ENCODE measurements at regions not wholly inside any gene's neighbourhood (a gene's known extent, or its start where the extent isn't known, plus 50 kb on each side); places are given as distances from the start of the nearest gene placed in this dataset.

DNA sequence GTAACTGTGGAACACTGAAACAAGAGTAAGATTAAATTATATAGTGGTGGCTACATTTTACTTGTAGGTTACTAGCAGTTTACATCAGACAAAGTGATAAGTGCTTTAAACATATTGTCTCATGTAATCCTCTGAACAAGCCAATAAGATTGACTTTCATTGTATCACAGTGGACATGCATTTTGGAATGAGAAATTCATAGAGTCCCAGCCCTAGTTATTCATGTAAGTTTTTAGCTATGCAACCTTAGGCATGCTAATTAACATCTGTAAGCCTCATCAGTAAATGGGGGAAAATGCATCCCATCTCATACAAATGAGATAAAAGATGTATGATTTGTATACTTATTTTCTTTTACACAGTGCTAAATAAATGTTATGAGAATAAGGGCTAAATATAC is 1038.1 kb upstream of the ADGRL4 start:
- TF ChIP-seq, protein P1, sequence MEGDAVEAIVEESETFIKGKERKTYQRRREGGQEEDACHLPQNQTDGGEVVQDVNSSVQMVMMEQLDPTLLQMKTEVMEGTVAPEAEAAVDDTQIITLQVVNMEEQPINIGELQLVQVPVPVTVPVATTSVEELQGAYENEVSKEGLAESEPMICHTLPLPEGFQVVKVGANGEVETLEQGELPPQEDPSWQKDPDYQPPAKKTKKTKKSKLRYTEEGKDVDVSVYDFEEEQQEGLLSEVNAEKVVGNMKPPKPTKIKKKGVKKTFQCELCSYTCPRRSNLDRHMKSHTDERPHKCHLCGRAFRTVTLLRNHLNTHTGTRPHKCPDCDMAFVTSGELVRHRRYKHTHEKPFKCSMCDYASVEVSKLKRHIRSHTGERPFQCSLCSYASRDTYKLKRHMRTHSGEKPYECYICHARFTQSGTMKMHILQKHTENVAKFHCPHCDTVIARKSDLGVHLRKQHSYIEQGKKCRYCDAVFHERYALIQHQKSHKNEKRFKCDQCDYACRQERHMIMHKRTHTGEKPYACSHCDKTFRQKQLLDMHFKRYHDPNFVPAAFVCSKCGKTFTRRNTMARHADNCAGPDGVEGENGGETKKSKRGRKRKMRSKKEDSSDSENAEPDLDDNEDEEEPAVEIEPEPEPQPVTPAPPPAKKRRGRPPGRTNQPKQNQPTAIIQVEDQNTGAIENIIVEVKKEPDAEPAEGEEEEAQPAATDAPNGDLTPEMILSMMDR (IDR thresholded peaks at IDR 0.05; ENCODE audit: insufficient read depth, low read length) = no peak
- TF ChIP-seq GABPA (IDR thresholded peaks at IDR 0.05; ENCODE audit: low read depth) (no peak), POLR2AphosphoS5 (IDR thresholded peaks at IDR 0.05; ENCODE audit: low read depth) (no peak)
- TF ChIP-seq, protein P2, sequence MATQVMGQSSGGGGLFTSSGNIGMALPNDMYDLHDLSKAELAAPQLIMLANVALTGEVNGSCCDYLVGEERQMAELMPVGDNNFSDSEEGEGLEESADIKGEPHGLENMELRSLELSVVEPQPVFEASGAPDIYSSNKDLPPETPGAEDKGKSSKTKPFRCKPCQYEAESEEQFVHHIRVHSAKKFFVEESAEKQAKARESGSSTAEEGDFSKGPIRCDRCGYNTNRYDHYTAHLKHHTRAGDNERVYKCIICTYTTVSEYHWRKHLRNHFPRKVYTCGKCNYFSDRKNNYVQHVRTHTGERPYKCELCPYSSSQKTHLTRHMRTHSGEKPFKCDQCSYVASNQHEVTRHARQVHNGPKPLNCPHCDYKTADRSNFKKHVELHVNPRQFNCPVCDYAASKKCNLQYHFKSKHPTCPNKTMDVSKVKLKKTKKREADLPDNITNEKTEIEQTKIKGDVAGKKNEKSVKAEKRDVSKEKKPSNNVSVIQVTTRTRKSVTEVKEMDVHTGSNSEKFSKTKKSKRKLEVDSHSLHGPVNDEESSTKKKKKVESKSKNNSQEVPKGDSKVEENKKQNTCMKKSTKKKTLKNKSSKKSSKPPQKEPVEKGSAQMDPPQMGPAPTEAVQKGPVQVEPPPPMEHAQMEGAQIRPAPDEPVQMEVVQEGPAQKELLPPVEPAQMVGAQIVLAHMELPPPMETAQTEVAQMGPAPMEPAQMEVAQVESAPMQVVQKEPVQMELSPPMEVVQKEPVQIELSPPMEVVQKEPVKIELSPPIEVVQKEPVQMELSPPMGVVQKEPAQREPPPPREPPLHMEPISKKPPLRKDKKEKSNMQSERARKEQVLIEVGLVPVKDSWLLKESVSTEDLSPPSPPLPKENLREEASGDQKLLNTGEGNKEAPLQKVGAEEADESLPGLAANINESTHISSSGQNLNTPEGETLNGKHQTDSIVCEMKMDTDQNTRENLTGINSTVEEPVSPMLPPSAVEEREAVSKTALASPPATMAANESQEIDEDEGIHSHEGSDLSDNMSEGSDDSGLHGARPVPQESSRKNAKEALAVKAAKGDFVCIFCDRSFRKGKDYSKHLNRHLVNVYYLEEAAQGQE (IDR thresholded peaks at IDR 0.05; ENCODE audit: insufficient replicate concordance, low read depth) = no peak
